ENCODE measurements at regions not wholly inside any gene's neighbourhood (a gene's known extent, or its start where the extent isn't known, plus 50 kb on each side); places are given as distances from the start of the nearest gene placed in this dataset.
A peak's percentile ranks its signal among the peaks of the same experiment; 100 is the strongest.

DNA sequence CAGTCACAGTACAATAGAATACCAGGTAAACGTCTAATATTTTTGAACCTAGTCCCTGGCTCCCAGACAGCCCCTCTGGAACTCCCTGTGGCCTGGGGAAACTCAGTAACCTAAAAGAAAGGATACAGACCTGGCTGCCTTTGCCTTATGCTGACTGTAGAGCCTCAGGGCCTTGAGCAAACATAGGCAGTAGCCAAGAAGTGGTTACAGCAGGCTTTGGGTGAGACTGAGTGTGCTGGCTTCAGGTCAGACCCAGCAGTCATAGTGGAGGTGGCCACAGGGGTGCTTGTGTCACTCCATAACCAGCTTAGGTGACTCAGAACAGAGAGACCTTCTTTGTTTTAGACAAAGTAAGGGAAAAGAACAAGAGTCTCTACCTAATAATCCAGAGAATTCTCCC, 141.8 kb upstream of the PRDX4 start:
- DNase-seq (ENCODE audit: low read depth, low spot score) (no peak), FAIRE-seq (peak; percentile 21)
- H3K27ac ChIP-seq (ENCODE audit: insufficient read depth, low read depth, low read length) = no peak overlapping the region
- dilution Hi-C loops (cut with MboI; ENCODE audit: extremely low pct_ligation_motif_present, low sequenced_read_pairs) (no loop called here), intact Hi-C loops (cut with micrococcal nuclease) (no loop called here)
- BruUV-seq (replicated peaks) = no TSS peak
- H3K9ac ChIP-seq (replicated peaks; ENCODE audit: extremely low read depth, insufficient read depth, low read length) = no peak overlapping the region
- no peaks in the 10 kb centered on the region for H3K27me3 ChIP-seq (ENCODE audit: control insufficient read depth in 2 of 2, insufficient read depth in 2 of 2, low read length in 2 of 2)
- no peaks in the 10 kb centered on the region for H3K4me1 ChIP-seq (ENCODE audit: control insufficient read depth, extremely low read depth, insufficient read depth, low read length)
- H3K9me1 ChIP-seq (replicated peaks; ENCODE audit: control insufficient read depth, extremely low read depth, insufficient read depth, low read length) = no peaks in the 10 kb centered on the region
- no peaks in the 10 kb centered on the region for H3K79me2 ChIP-seq (ENCODE audit: control insufficient read depth, insufficient read depth, low read length)
- H4K20me1 ChIP-seq (replicated peaks; ENCODE audit: control insufficient read depth, extremely low read depth, insufficient read depth, low read length) = no peaks in the 10 kb centered on the region
- ChIA-PET POLR2A (no interaction called here), CTCF (no interaction called here)
- TF ChIP-seq EZH2 (IDR thresholded peaks at IDR 0.05; ENCODE audit: borderline replicate concordance, low read depth, low read length, severe bottlenecking) (no peak), FOS (IDR thresholded peaks at IDR 0.05; ENCODE audit: borderline replicate concordance, insufficient read depth, low read length) (no peak), GATA2 (IDR thresholded peaks at IDR 0.05; ENCODE audit: insufficient read depth, insufficient read length, low read depth, low read length) (no peak), JUN (IDR thresholded peaks at IDR 0.05; ENCODE audit: borderline replicate concordance, insufficient read depth, insufficient read length, low read depth) (no peak), POLR2A (IDR thresholded peaks at IDR 0.05; ENCODE audit: low read depth, low read length) (no peak), MAX (IDR thresholded peaks at IDR 0.05; ENCODE audit: insufficient read depth, insufficient read length) (no peak), CTCF (IDR thresholded peaks at IDR 0.05; ENCODE audit: extremely low read depth in 1 of 2, insufficient read depth in 1 of 2, low read depth in 1 of 2, low read length in 2 of 2) (no peak), MYC (IDR thresholded peaks at IDR 0.05; ENCODE audit: low read depth, low read length) (no peak), POLR2AphosphoS5 (IDR thresholded peaks at IDR 0.05; ENCODE audit: insufficient read depth, low read depth, low read length) (no peak)
- H3K9me3 ChIP-seq (replicated peaks; ENCODE audit: control insufficient read depth, insufficient read depth, low read length) = no peaks in the 10 kb centered on the region
- no peak overlapping the region for H3K4me3 ChIP-seq (replicated peaks in 1 of 3; ENCODE audit: insufficient read depth in 1 of 3, low read depth in 1 of 3, low read length in 3 of 3)
- H3K36me3 ChIP-seq (ENCODE audit: control insufficient read depth in 2 of 2, extremely low read depth in 1 of 2, insufficient read depth in 2 of 2, low read length in 2 of 2) = no peaks in the 10 kb centered on the region
- H2AFZ ChIP-seq (ENCODE audit: low read depth, low read length) = no peak overlapping the region
- H3K4me2 ChIP-seq (ENCODE audit: insufficient read depth, low read length) = no peak overlapping the region

All from endothelial cell of umbilical vein (primary cell).